Sigmoid colon (tissue), 3 donors: ENCODE measurements at regions not wholly inside any gene's neighbourhood (a gene's known extent, or its start where the extent isn't known, plus 50 kb on each side); places are given as distances from the start of the nearest gene placed in this dataset.

Experiments used
- POLR2A ChIP-seq, 2 donors: fragments of 450-650 bp; IDR thresholded peaks; one replicate each; pipeline ENCODE4 v1.6.1; 2016; ENCODE audit warnings: antibody characterized with exemption in 2 of 2, mild to moderate bottlenecking in 2 of 2, moderate library complexity in 2 of 2
- TF ChIP-seq, protein P1 (sequence below), 4 experiments: fragments of 450-650 bp in 3 of 4; fragments of 200-600 bp in 1 of 4; IDR thresholded peaks; one replicate each; pipeline ENCODE4 v1.5.1; 2016 to 2019; ENCODE audit warnings: antibody characterized with exemption in 4 of 4, mild to moderate bottlenecking in 3 of 4, moderate library complexity in 2 of 4

DNA sequence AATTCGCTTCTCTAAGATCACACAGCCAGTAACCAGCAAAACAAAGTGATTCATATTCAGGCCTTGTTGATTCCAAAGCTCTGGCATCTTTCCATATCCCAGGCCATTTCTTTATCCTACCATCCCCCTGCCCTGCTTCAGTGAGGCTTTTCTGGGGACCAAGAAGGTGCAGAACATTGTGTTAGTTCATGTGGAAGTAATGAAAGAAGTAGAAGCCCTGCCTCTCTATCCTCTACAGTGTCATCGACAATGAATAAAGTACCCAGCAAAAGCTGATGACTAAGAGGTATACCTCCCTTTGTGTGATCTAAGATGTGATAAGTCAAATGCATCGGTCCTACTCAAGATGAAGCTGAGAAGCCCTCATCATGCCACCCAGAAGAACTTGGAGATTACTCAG lies 383.2 kb downstream of the BCL11A start:
- TF ChIP-seq, protein P1, sequence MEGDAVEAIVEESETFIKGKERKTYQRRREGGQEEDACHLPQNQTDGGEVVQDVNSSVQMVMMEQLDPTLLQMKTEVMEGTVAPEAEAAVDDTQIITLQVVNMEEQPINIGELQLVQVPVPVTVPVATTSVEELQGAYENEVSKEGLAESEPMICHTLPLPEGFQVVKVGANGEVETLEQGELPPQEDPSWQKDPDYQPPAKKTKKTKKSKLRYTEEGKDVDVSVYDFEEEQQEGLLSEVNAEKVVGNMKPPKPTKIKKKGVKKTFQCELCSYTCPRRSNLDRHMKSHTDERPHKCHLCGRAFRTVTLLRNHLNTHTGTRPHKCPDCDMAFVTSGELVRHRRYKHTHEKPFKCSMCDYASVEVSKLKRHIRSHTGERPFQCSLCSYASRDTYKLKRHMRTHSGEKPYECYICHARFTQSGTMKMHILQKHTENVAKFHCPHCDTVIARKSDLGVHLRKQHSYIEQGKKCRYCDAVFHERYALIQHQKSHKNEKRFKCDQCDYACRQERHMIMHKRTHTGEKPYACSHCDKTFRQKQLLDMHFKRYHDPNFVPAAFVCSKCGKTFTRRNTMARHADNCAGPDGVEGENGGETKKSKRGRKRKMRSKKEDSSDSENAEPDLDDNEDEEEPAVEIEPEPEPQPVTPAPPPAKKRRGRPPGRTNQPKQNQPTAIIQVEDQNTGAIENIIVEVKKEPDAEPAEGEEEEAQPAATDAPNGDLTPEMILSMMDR (IDR thresholded peaks at IDR 0.05) = no peak
- TF ChIP-seq POLR2A (IDR thresholded peaks at IDR 0.05) = no peak
